H1 (cell line): ENCODE measurements at regions not wholly inside any gene's neighbourhood (a gene's known extent, or its start where the extent isn't known, plus 50 kb on each side); places are given as distances from the start of the nearest gene placed in this dataset.

ENCODE experiments used
- BACH1 ChIP-seq: IDR thresholded peaks from 2 replicates; pipeline ENCODE4 v1.6.1; 2012; ENCODE audit warnings: low read length, improper control_type of control experiment
- EZH2 ChIP-seq: fragments of 200-600 bp; sonication (generic); IDR thresholded peaks from 2 replicates; pipeline ENCODE4 v1.7.1; 2012; ENCODE audit warnings: low read depth, mild to moderate bottlenecking, moderate library complexity, low read length, inconsistent platforms; ENCODE audit not compliant: severe bottlenecking
- FOSL1 ChIP-seq: IDR thresholded peaks from 2 replicates; pipeline ENCODE4 v1.6.1; 2011; ENCODE audit warnings: mild to moderate bottlenecking, low read depth, low read length, moderate library complexity; ENCODE audit not compliant: insufficient read depth
- POLR2A ChIP-seq, 2 experiments: IDR thresholded peaks; 1 replicate in 1 of 2; 2 replicates in 1 of 2; pipeline ENCODE4 v1.6.1; 2011; ENCODE audit warnings: low read depth in 2 of 2, low read length in 2 of 2, mild to moderate bottlenecking in 2 of 2; ENCODE audit errors: control extremely low read depth in 1 of 2
- RAD21 ChIP-seq, 2 experiments: IDR thresholded peaks in 1 of 2; conservative IDR thresholded peaks in 1 of 2; 2 replicates each; pipeline ENCODE4 v1.6.1; 2011; ENCODE audit warnings: low read depth in 2 of 2, low read length in 2 of 2, improper control_type of control experiment in 1 of 2, inconsistent platforms in 1 of 2, mild to moderate bottlenecking in 1 of 2, moderate library complexity in 1 of 2
- TBP ChIP-seq: IDR thresholded peaks from 2 replicates; pipeline ENCODE4 v1.6.1; 2011; ENCODE audit warnings: low read depth, low read length, improper control_type of control experiment
- YY1 ChIP-seq: IDR thresholded peaks from 2 replicates; pipeline ENCODE4 v1.6.1; 2011; ENCODE audit warnings: low read depth, mild to moderate bottlenecking, low read length
- TF ChIP-seq, protein P1 (sequence below), 3 experiments: IDR thresholded peaks; 1 replicate in 2 of 3; 2 replicates in 1 of 3; pipeline versions ENCODE4 v1.5.1 to v1.6.1; 2011; ENCODE audit warnings: low read length in 3 of 3, mild to moderate bottlenecking in 3 of 3, inconsistent platforms in 2 of 3, low read depth in 1 of 3, moderate library complexity in 1 of 3; ENCODE audit not compliant: insufficient read depth in 1 of 3; ENCODE audit errors: control extremely low read depth in 1 of 3
- TF ChIP-seq, protein P2 (sequence below): IDR thresholded peaks from 2 replicates; pipeline ENCODE4 v1.6.1; 2012; ENCODE audit warnings: low read length, inconsistent platforms

DNA sequence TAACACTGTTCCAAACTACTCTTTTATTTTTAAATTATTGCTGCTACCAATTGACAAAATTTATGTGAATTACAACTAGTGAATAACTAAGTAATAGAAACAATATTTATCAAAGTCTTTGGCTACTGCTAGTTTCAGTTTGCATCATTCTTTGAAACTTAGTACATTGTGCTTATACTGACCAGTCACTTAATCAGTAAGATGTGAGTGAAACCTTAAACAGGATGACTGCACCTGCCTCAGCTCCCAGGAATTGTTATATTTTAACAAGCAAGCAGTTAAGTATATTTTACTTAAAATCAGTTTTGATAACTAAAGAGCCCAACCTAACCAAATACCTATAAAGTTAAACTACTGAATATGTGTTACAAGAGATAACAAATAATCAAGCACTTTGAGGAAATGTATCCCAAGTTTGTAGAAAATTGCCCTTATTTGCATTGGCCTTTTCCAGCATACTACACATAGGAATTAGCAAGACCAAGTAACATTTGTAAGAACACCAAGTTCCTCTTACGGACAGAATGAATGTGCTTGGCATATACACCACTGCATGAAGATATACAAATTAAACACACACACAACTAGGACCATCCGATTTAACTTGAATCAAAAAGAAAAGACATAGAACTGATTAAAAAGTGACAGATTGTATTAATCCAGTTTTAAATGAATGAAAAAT lies 545.5 kb upstream of the DAB2 start:
- TF ChIP-seq POLR2A (IDR thresholded peaks at IDR 0.05; ENCODE audit: control extremely low read depth in 1 of 2, low read depth in 2 of 2, low read length in 2 of 2) (no peak), YY1 (no peak), EZH2 (no peak), RAD21 (IDR thresholded peaks at IDR 0.05 in 1 of 2, conservative IDR thresholded peaks at IDR 0.05 in 1 of 2; ENCODE audit: low read depth in 2 of 2, low read length in 2 of 2) (no peak), BACH1 (no peak), TBP (no peak), FOSL1 (no peak)
- TF ChIP-seq, protein P1, sequence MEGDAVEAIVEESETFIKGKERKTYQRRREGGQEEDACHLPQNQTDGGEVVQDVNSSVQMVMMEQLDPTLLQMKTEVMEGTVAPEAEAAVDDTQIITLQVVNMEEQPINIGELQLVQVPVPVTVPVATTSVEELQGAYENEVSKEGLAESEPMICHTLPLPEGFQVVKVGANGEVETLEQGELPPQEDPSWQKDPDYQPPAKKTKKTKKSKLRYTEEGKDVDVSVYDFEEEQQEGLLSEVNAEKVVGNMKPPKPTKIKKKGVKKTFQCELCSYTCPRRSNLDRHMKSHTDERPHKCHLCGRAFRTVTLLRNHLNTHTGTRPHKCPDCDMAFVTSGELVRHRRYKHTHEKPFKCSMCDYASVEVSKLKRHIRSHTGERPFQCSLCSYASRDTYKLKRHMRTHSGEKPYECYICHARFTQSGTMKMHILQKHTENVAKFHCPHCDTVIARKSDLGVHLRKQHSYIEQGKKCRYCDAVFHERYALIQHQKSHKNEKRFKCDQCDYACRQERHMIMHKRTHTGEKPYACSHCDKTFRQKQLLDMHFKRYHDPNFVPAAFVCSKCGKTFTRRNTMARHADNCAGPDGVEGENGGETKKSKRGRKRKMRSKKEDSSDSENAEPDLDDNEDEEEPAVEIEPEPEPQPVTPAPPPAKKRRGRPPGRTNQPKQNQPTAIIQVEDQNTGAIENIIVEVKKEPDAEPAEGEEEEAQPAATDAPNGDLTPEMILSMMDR (IDR thresholded peaks at IDR 0.05; ENCODE audit: control extremely low read depth in 1 of 3, insufficient read depth in 1 of 3, low read depth in 1 of 3, low read length in 3 of 3): no peak
- TF ChIP-seq, protein P2, sequence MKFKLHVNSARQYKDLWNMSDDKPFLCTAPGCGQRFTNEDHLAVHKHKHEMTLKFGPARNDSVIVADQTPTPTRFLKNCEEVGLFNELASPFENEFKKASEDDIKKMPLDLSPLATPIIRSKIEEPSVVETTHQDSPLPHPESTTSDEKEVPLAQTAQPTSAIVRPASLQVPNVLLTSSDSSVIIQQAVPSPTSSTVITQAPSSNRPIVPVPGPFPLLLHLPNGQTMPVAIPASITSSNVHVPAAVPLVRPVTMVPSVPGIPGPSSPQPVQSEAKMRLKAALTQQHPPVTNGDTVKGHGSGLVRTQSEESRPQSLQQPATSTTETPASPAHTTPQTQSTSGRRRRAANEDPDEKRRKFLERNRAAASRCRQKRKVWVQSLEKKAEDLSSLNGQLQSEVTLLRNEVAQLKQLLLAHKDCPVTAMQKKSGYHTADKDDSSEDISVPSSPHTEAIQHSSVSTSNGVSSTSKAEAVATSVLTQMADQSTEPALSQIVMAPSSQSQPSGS: no peak
